ENCODE measurements at regions not wholly inside any gene's neighbourhood (a gene's known extent, or its start where the extent isn't known, plus 50 kb on each side); places are given as distances from the start of the nearest gene placed in this dataset.

DNA sequence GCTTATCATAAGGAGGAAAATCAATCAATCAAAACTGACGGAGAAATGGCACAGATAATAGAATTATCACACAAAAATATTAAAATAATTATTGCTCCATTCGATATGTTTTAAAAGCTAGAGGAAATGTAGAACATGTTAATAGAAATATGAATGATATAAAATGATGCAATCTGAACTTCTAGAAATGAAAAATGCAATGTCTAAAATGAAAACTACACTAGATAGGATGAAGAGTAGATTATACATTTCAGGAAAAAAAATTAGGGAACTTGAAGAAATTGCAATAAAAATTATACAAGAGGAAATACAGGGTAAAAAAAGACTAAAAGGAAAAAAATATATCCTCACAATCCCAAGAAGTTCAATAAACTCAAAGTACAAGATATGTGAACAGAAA is 80.2 kb upstream of the TP63 start:
- Histone ChIP-seq H3K27ac (no peak overlapping the region), H3K27me3 (no peaks in the 10 kb centered on the region), H3K4me1 (replicated peaks in 1 of 2) (no peaks in the 10 kb centered on the region), H3K4me3 (no peak overlapping the region), H3K9me3 (replicated peaks in 1 of 3) (peaks cover 0 to 3% (median 0%) of the 10 kb centered on the region in 3 donors), H3K36me3 (replicated peaks in 1 of 2) (no peaks in the 10 kb centered on the region)
- TF ChIP-seq POLR2A (IDR thresholded peaks at IDR 0.05) (no peak), CTCF (IDR thresholded peaks at IDR 0.05) (no peak)
- intact Hi-C loops (cut with DNase I): no loop called here
- WGBS, 4 donors: 43 to 50% (median 44%) methylated on average over 2 of the region's 2 CpGs
- no peak for DNase-seq

- intact Hi-C loops (cut with DNase I): no loop called here
- Histone ChIP-seq H3K27ac (no peak overlapping the region), H3K9me3 (replicated peaks in 1 of 3) (peaks cover 0 to 3% (median 0%) of the 10 kb centered on the region in 3 donors), H3K36me3 (replicated peaks in 1 of 2) (no peaks in the 10 kb centered on the region), H3K4me3 (no peak overlapping the region), H3K4me1 (replicated peaks in 1 of 2) (no peaks in the 10 kb centered on the region), H3K27me3 (no peaks in the 10 kb centered on the region)
- 62 to 100% (median 76%) methylated on average over 1 to 8 of the region's 8 CpGs for WGBS, 4 donors
- TF ChIP-seq CTCF (IDR thresholded peaks at IDR 0.05) (no peak), POLR2A (IDR thresholded peaks at IDR 0.05) (no peak)
- no peak for DNase-seq
Observed at GRCh38 chr3:189554868-189555557, 76.2 kb upstream of the TP63 start.

- Histone ChIP-seq H3K4me1 (replicated peaks in 1 of 2) (no peaks in the 10 kb centered on the region), H3K36me3 (replicated peaks in 1 of 2) (no peaks in the 10 kb centered on the region), H3K4me3 (no peak overlapping the region), H3K9me3 (replicated peaks in 1 of 3) (peaks cover 0 to 3% (median 0%) of the 10 kb centered on the region in 3 donors), H3K27ac (no peak overlapping the region), H3K27me3 (no peaks in the 10 kb centered on the region)
- 71 to 100% (median 79%) methylated on average over 1 of the region's 1 CpG for WGBS, 4 donors
- intact Hi-C loops (cut with DNase I): no loop called here
- TF ChIP-seq POLR2A (IDR thresholded peaks at IDR 0.05): no peak
- TF ChIP-seq CTCF (IDR thresholded peaks at IDR 0.05): no peak
- no peak for DNase-seq
Observed at GRCh38 chr3:189555558-189555881, 75.7 kb upstream of the TP63 start.

GRCh38 chr3:189557824-189558223 is 73.4 kb upstream of the TP63 start:
- TF ChIP-seq POLR2A (IDR thresholded peaks at IDR 0.05): no peak
- TF ChIP-seq CTCF (IDR thresholded peaks at IDR 0.05): no peak
- DNase-seq: no peak
- Histone ChIP-seq H3K36me3 (replicated peaks in 1 of 2) (no peaks in the 10 kb centered on the region), H3K9me3 (replicated peaks in 1 of 3) (no peaks in the 10 kb centered on the region), H3K27me3 (no peaks in the 10 kb centered on the region), H3K4me3 (no peak overlapping the region), H3K27ac (no peak overlapping the region), H3K4me1 (replicated peaks in 1 of 2) (no peaks in the 10 kb centered on the region)
- WGBS, 4 donors: 83 to 93% (median 90%) methylated on average over 3 of the region's 3 CpGs
- intact Hi-C loops (cut with DNase I): no loop called here
